Left lung (tissue), 4 donors: ENCODE measurements at regions not wholly inside any gene's neighbourhood (a gene's known extent, or its start where the extent isn't known, plus 50 kb on each side); places are given as distances from the start of the nearest gene placed in this dataset.

Experiments
- ATAC-seq: fragments of 200-7000 bp; cut with Tn5 transposase; one replicate; pipeline ENCODE4 v1.9.1; 2020; ENCODE audit warnings: moderate library complexity
- DNase-seq, 4 donors: peaks; one replicate each; pipeline ENCODE4 v3.0.0-alpha.2; 2013 to 2020
- H3K27ac ChIP-seq, 2 donors: fragments of 200-600 bp; sonication (generic) in 1 of 2; one replicate each; pipeline versions ENCODE4 v1.5.0 to v1.8.0; 2020 to 2021
- H3K27me3 ChIP-seq, 2 donors: fragments of 200-600 bp; sonication (generic) in 1 of 2; one replicate each; pipeline versions ENCODE4 v1.5.0 to v1.8.0; 2020 to 2021
- H3K36me3 ChIP-seq, 2 donors: fragments of 200-600 bp; sonication (generic) in 1 of 2; one replicate each; pipeline versions ENCODE4 v1.5.0 to v1.8.0; 2020 to 2021
- H3K4me1 ChIP-seq, 2 donors: fragments of 200-600 bp; one replicate each; pipeline ENCODE4 v1.8.0; 2021
- H3K4me3 ChIP-seq, 2 donors: fragments of 200-600 bp; sonication (generic) in 1 of 2; one replicate each; pipeline versions ENCODE4 v1.5.0 to v1.8.0; 2020 to 2021; ENCODE audit warnings: mild to moderate bottlenecking in 1 of 2
- H3K9me3 ChIP-seq, 2 donors: fragments of 200-600 bp; sonication (generic) in 1 of 2; one replicate each; pipeline versions ENCODE4 v1.5.0 to v1.8.0; 2020 to 2021
- intact Hi-C, 2 donors: fragments of 100-400 bp; cut with DNase I; formaldehyde crosslinking; loops; one replicate each; pipeline versions ENCODE4 v1.11.2 to v1.14.2; 2022
- TF ChIP-seq, protein P1 (sequence below), 2 donors: fragments of 200-600 bp; sonication (generic) in 1 of 2; IDR thresholded peaks; one replicate each; pipeline versions ENCODE4 v1.5.0 to v1.8.0; 2021; ENCODE audit warnings: antibody characterized with exemption in 2 of 2
- donor health status: DM: no; HTN: yes; CAD: no.
- donor health status: DM: no; HTN: no; CAD: no.

- Histone ChIP-seq H3K36me3 (no peaks in the 10 kb centered on the region), H3K4me3 (no peak overlapping the region), H3K27ac (no peak overlapping the region), H3K4me1 (no peaks in the 10 kb centered on the region), H3K27me3 (no peaks in the 10 kb centered on the region), H3K9me3 (peaks cover 0 to 11% of the 10 kb centered on the region in 2 donors)
- DNase-seq (no peak), ATAC-seq (no peak)
- intact Hi-C loops = no loop called here
- TF ChIP-seq, protein P1, sequence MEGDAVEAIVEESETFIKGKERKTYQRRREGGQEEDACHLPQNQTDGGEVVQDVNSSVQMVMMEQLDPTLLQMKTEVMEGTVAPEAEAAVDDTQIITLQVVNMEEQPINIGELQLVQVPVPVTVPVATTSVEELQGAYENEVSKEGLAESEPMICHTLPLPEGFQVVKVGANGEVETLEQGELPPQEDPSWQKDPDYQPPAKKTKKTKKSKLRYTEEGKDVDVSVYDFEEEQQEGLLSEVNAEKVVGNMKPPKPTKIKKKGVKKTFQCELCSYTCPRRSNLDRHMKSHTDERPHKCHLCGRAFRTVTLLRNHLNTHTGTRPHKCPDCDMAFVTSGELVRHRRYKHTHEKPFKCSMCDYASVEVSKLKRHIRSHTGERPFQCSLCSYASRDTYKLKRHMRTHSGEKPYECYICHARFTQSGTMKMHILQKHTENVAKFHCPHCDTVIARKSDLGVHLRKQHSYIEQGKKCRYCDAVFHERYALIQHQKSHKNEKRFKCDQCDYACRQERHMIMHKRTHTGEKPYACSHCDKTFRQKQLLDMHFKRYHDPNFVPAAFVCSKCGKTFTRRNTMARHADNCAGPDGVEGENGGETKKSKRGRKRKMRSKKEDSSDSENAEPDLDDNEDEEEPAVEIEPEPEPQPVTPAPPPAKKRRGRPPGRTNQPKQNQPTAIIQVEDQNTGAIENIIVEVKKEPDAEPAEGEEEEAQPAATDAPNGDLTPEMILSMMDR (IDR thresholded peaks at IDR 0.05) = no peak
Measured at GRCh38 chr13:73268306-73268705, 209.5 kb downstream of the KLF5 start.

DNA sequence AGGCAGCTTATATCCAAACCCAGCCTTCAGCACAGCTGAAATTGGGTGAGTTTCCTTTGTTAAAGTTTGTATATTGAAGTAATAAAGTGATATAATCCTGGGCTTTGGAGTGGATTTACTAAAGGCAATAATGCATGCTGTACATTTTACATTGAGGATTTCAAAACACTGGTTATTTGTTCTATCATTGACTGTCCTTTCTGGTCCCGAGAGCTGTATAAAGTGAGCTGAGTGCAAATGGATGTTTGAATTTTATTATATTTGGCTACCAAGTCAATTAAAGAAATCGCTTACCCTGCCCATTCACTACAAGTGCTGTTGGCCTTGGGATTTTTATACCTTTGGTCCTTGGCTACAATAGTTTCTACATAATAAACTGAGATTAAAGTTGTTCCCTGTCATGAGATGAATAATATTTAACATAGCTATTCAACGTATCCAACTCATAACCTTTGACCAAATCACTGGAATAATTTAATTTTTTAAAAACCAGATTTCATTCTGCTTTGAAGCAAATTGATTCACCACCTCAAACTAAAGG lies 207.9 kb downstream of the KLF5 start:
- Histone ChIP-seq H3K36me3 (no peaks in the 10 kb centered on the region), H3K4me3 (no peak overlapping the region), H3K27me3 (no peaks in the 10 kb centered on the region), H3K4me1 (no peaks in the 10 kb centered on the region), H3K27ac (no peak overlapping the region), H3K9me3 (peaks cover 0 to 11% of the 10 kb centered on the region in 2 donors)
- TF ChIP-seq, protein P1 (IDR thresholded peaks at IDR 0.05) = no peak
- intact Hi-C loops = no loop called here
- ATAC-seq (no peak), DNase-seq (no peak)

DNA sequence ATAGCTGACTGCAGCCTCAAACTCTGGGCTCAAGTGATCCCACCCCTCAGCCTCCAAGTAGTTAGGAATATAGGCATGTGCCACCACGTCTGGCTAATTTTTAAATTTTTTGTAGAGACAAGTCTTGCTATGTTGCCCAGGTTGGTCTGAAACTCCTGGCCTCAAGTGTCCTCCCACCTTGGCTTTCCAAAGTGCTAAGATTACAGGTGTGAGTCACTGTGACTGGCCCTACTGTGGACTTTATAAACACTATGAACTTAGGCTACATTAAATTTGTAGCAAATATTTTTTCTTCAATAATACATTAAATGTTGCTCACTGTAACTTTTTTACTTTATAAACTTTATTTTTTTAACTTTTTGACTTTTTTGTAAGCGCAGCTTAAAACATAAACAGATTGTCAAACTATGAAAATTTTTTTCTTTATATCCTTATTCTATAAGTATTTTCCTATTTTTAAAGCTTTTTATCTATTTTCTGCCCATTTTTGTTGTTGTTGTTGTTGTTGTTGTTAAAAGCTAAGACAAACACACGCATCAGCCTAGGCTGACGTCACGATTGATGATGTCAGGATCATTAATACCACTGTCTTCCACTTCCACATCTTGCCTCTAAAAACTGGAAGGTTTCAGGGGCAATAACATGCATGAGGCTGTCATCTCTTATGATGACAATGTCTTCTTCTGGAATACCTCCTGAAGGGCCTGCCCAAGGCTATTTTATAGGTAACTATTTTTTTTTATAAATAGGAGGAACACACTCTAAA lies 204.2 kb downstream of the KLF5 start:
- Histone ChIP-seq H3K9me3 (no peaks in the 10 kb centered on the region), H3K27me3 (no peaks in the 10 kb centered on the region), H3K27ac (no peak overlapping the region), H3K4me3 (no peak overlapping the region), H3K4me1 (peaks cover 0 to 10% of the 10 kb centered on the region in 2 donors), H3K36me3 (no peaks in the 10 kb centered on the region)
- TF ChIP-seq, protein P1 (IDR thresholded peaks at IDR 0.05) = no peak
- DNase-seq = no peak
- intact Hi-C loops = no loop called here
- no peak for ATAC-seq

GRCh38 chr13:73261739-73262216 lies 203.0 kb downstream of the KLF5 start:
- no peak for DNase-seq
- H3K4me3 ChIP-seq = no peak overlapping the region
- TF ChIP-seq, protein P1 (IDR thresholded peaks at IDR 0.05) = no peak
- ATAC-seq = no peak
- intact Hi-C loops = no loop called here
- no peaks in the 10 kb centered on the region for H3K36me3 ChIP-seq
- H3K9me3 ChIP-seq = no peaks in the 10 kb centered on the region
- no peaks in the 10 kb centered on the region for H3K27me3 ChIP-seq
- peaks cover 0 to 11% of the 10 kb centered on the region in 2 donors for H3K4me1 ChIP-seq
- no peak overlapping the region for H3K27ac ChIP-seq
